ENCODE measurements at regions not wholly inside any gene's neighbourhood (a gene's known extent, or its start where the extent isn't known, plus 50 kb on each side); places are given as distances from the start of the nearest gene placed in this dataset.

- no peak overlapping the region for H3K4me2 ChIP-seq (ENCODE audit: low read depth, low read length)
- H3K9me1 ChIP-seq (ENCODE audit: insufficient read depth, low read length) = no peaks in the 10 kb centered on the region
- intact Hi-C loops (cut with micrococcal nuclease) = no loop called here
- no peak overlapping the region for H4K8ac ChIP-seq (ENCODE audit: low read depth in 2 of 2, low read length in 2 of 2)
- H3K56ac ChIP-seq (ENCODE audit: extremely low read depth, insufficient read depth, low read length) = no peak overlapping the region
- H3K14ac ChIP-seq (replicated peaks; ENCODE audit: low read depth, low read length) = no peak overlapping the region
- H3K9ac ChIP-seq (ENCODE audit: low read depth, low read length) = no peak overlapping the region
- no peaks in the 10 kb centered on the region for H3K79me1 ChIP-seq (ENCODE audit: low read depth in 1 of 2, low read length in 2 of 2)
- BruUV-seq (replicated peaks) = no TSS peak
- H2AK9ac ChIP-seq (replicated peaks; ENCODE audit: low read depth, low read length, poor library complexity) = no peak overlapping the region
- TF ChIP-seq SMC3 (IDR thresholded peaks at IDR 0.05; ENCODE audit: low read depth, low read length) = no peak
- no peak overlapping the region for H4K5ac ChIP-seq (ENCODE audit: low read depth, low read length)
- H3K27ac ChIP-seq (ENCODE audit: insufficient read depth, low read length) = no peak overlapping the region
- peaks cover 5% of the 10 kb centered on the region for H3K4me1 ChIP-seq (ENCODE audit: control insufficient read depth, insufficient read depth, low read length)
- H3K36me3 ChIP-seq (ENCODE audit: control insufficient read depth, insufficient read depth, low read length) = no peaks in the 10 kb centered on the region
- H2BK120ac ChIP-seq (ENCODE audit: low read depth, low read length) = no peak overlapping the region
- no peaks in the 10 kb centered on the region for H3K9me3 ChIP-seq (ENCODE audit: control insufficient read depth, insufficient read depth, low read length)
- ChIA-PET CTCF (no interaction called here), POLR2A (ENCODE audit: unreplicated experiment) (no interaction called here)
- ATAC-seq (ENCODE audit: low read depth) = peak; percentile 72
- H4K91ac ChIP-seq (ENCODE audit: insufficient read depth, low read depth, low read length) = no peak overlapping the region
- H2BK20ac ChIP-seq (ENCODE audit: low read depth, low read length) = no peak overlapping the region
- no peak overlapping the region for H2AK5ac ChIP-seq (ENCODE audit: low read depth, low read length)
- H3K23ac ChIP-seq (ENCODE audit: low read depth, low read length) = no peak overlapping the region
- H3K4ac ChIP-seq (ENCODE audit: low read depth, low read length) = no peak overlapping the region
- in situ Hi-C loops (cut with MboI; ENCODE audit: low sequenced_read_pairs) = no loop called here
- no peak overlapping the region for H3K4me3 ChIP-seq (ENCODE audit: insufficient read depth, low read depth, low read length)
- no peak for DNase-seq
- no peaks in the 10 kb centered on the region for H3K27me3 ChIP-seq (ENCODE audit: control insufficient read depth, insufficient read depth, low read length)
- H2BK5ac ChIP-seq (ENCODE audit: low read depth, low read length, poor library complexity, severe bottlenecking) = no peak overlapping the region
- no peaks in the 10 kb centered on the region for H4K20me1 ChIP-seq (ENCODE audit: insufficient read depth, low read length)
- dilution Hi-C loops (cut with HindIII; ENCODE audit: low sequenced_read_pairs, unreplicated experiment) = no loop called here
- no peak overlapping the region for H2AFZ ChIP-seq (replicated peaks; ENCODE audit: low read length, poor library complexity)
- H3K18ac ChIP-seq (ENCODE audit: low read depth, low read length) = no peak overlapping the region
- no peak overlapping the region for H2BK15ac ChIP-seq (ENCODE audit: low read depth, low read length)
These were observed 162.6 kb upstream of the ABI3BP start for GRCh38 chr3:101155825-101156224.

Measured in IMR-90 (cell line).